Smooth muscle cell (in vitro differentiated cells): ENCODE measurements at regions not wholly inside any gene's neighbourhood (a gene's known extent, or its start where the extent isn't known, plus 50 kb on each side); places are given as distances from the start of the nearest gene placed in this dataset.

Experiments
- DNase-seq: peaks from one replicate; lab custom pipeline; 2025; ENCODE audit not compliant: unreplicated experiment; lab: John Stamatoyannopoulos, UW
- H2AFZ ChIP-seq: fragments of 200-600 bp; sonication (generic); 2 replicates; pipeline ENCODE4 v1.6.0; 2016; ENCODE audit warnings: antibody characterized with exemption, low read depth, mild to moderate bottlenecking
- H3F3A ChIP-seq: fragments of 200-600 bp; sonication (generic); 2 replicates; pipeline ENCODE4 v1.6.0; 2017; ENCODE audit warnings: antibody characterized with exemption, low read depth
- H3K27ac ChIP-seq: fragments of 200-600 bp; sonication (generic); 2 replicates; pipeline ENCODE4 v1.5.1; 2016; ENCODE audit warnings: low read depth, mild to moderate bottlenecking
- H3K27me3 ChIP-seq: fragments of 200-600 bp; sonication (generic); 2 replicates; pipeline ENCODE4 v1.6.1; 2016; ENCODE audit warnings: low read depth, mild to moderate bottlenecking
- H3K36me3 ChIP-seq: fragments of 200-600 bp; sonication (generic); 2 replicates; pipeline ENCODE4 v1.5.1; 2016; ENCODE audit warnings: low read depth
- H3K4me1 ChIP-seq: fragments of 200-600 bp; sonication (generic); 2 replicates; pipeline ENCODE4 v1.5.1; 2016; ENCODE audit warnings: low read depth
- H3K4me2 ChIP-seq: fragments of 200-600 bp; sonication (generic); 2 replicates; pipeline ENCODE4 v1.6.0; 2016; ENCODE audit warnings: mild to moderate bottlenecking
- H3K4me3 ChIP-seq: fragments of 200-600 bp; sonication (generic); 2 replicates; pipeline ENCODE4 v1.5.1; 2016; ENCODE audit warnings: mild to moderate bottlenecking
- H3K79me2 ChIP-seq: fragments of 200-600 bp; sonication (generic); 2 replicates; pipeline ENCODE4 v1.6.0; 2016; ENCODE audit warnings: low read depth, mild to moderate bottlenecking
- H3K9ac ChIP-seq: fragments of 200-600 bp; sonication (generic); 2 replicates; pipeline ENCODE4 v1.6.0; 2016; ENCODE audit warnings: low read depth
- H3K9me3 ChIP-seq: fragments of 200-600 bp; sonication (generic); replicated peaks from 2 replicates; pipeline ENCODE4 v1.5.1; 2016; ENCODE audit warnings: low read depth
- H4K20me1 ChIP-seq: fragments of 200-600 bp; sonication (generic); 2 replicates; pipeline ENCODE4 v1.6.0; 2016; ENCODE audit warnings: low read depth
- WGBS: methylation state at CpG from one replicate; pipeline ENCODE4 v1.1.7; 2016; ENCODE audit warnings: low lambda C conversion rate; 5-methylcytosine and 5-hydroxymethylcytosine counted together
- TF ChIP-seq, protein P1 (sequence below): fragments of 200-600 bp; sonication (generic); IDR thresholded peaks from 2 replicates; pipeline ENCODE4 v1.5.1; 2017; ENCODE audit warnings: borderline replicate concordance, mild to moderate bottlenecking, antibody characterized with exemption; ENCODE audit not compliant: insufficient read depth, poor library complexity, severe bottlenecking

- H3F3A ChIP-seq, result no peaks in the 10 kb centered on the region
- H3K36me3 ChIP-seq, result no peaks in the 10 kb centered on the region
- TF ChIP-seq, protein P1, sequence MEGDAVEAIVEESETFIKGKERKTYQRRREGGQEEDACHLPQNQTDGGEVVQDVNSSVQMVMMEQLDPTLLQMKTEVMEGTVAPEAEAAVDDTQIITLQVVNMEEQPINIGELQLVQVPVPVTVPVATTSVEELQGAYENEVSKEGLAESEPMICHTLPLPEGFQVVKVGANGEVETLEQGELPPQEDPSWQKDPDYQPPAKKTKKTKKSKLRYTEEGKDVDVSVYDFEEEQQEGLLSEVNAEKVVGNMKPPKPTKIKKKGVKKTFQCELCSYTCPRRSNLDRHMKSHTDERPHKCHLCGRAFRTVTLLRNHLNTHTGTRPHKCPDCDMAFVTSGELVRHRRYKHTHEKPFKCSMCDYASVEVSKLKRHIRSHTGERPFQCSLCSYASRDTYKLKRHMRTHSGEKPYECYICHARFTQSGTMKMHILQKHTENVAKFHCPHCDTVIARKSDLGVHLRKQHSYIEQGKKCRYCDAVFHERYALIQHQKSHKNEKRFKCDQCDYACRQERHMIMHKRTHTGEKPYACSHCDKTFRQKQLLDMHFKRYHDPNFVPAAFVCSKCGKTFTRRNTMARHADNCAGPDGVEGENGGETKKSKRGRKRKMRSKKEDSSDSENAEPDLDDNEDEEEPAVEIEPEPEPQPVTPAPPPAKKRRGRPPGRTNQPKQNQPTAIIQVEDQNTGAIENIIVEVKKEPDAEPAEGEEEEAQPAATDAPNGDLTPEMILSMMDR, result no peak
- no peak for DNase-seq
- peaks cover 11% of the 10 kb centered on the region for H3K4me1 ChIP-seq
- no peak overlapping the region for H3K9ac ChIP-seq
- H3K27me3 ChIP-seq, result no peaks in the 10 kb centered on the region
- H3K27ac ChIP-seq, result no peak overlapping the region
- H2AFZ ChIP-seq, result no peak overlapping the region
- no peaks in the 10 kb centered on the region for H4K20me1 ChIP-seq
- WGBS, result 69% methylated on average over 4 of the region's 4 CpGs
- H3K4me2 ChIP-seq, result no peak overlapping the region
- H3K4me3 ChIP-seq, result no peak overlapping the region
- no peaks in the 10 kb centered on the region for H3K79me2 ChIP-seq
- no peaks in the 10 kb centered on the region for H3K9me3 ChIP-seq
Measured at GRCh38 chr10:43822631-43823580, 174.2 kb upstream of the ZNF32 start.

- H3K9me3 ChIP-seq, result no peaks in the 10 kb centered on the region
- no peak overlapping the region for H3K27ac ChIP-seq
- peaks cover 12% of the 10 kb centered on the region for H3K4me1 ChIP-seq
- WGBS, result 100% methylated on average over 2 of the region's 2 CpGs
- H3F3A ChIP-seq, result peaks cover 6% of the 10 kb centered on the region
- no peaks in the 10 kb centered on the region for H4K20me1 ChIP-seq
- H3K4me2 ChIP-seq, result no peak overlapping the region
- no peak overlapping the region for H2AFZ ChIP-seq
- no peak overlapping the region for H3K9ac ChIP-seq
- DNase-seq, result no peak
- no peaks in the 10 kb centered on the region for H3K27me3 ChIP-seq
- TF ChIP-seq, protein P1, result no peak
- H3K79me2 ChIP-seq, result no peaks in the 10 kb centered on the region
- no peaks in the 10 kb centered on the region for H3K36me3 ChIP-seq
- no peak overlapping the region for H3K4me3 ChIP-seq
Measured at GRCh38 chr10:43821103-43821502, 172.4 kb upstream of the ZNF32 start.

GRCh38 chr10:43820663-43821062 is 172.0 kb upstream of the ZNF32 start:
- H3K9me3 ChIP-seq, result no peaks in the 10 kb centered on the region
- H3K27ac ChIP-seq, result no peak overlapping the region
- no peaks in the 10 kb centered on the region for H3K79me2 ChIP-seq
- 78% methylated on average over 3 of the region's 3 CpGs for WGBS
- TF ChIP-seq, protein P1, result no peak
- no peaks in the 10 kb centered on the region for H4K20me1 ChIP-seq
- DNase-seq, result no peak
- H3K4me1 ChIP-seq, result peaks cover 17% of the 10 kb centered on the region
- H3F3A ChIP-seq, result peaks cover 10% of the 10 kb centered on the region
- H3K27me3 ChIP-seq, result no peaks in the 10 kb centered on the region
- H2AFZ ChIP-seq, result no peak overlapping the region
- no peak overlapping the region for H3K4me3 ChIP-seq
- H3K4me2 ChIP-seq, result no peak overlapping the region
- no peak overlapping the region for H3K9ac ChIP-seq
- H3K36me3 ChIP-seq, result no peaks in the 10 kb centered on the region
